Prostate gland (tissue), 2 donors: ENCODE measurements at regions not wholly inside any gene's neighbourhood (a gene's known extent, or its start where the extent isn't known, plus 50 kb on each side); places are given as distances from the start of the nearest gene placed in this dataset.

Experiments used
- POLR2A ChIP-seq: fragments of 450-650 bp; IDR thresholded peaks from one replicate; pipeline ENCODE4 v1.6.1; 2016; ENCODE audit warnings: antibody characterized with exemption, mild to moderate bottlenecking
- POLR2AphosphoS5 ChIP-seq: sonication (generic); formaldehyde crosslinking; IDR thresholded peaks from one replicate; pipeline ENCODE4 v1.6.1; 2017; ENCODE audit warnings: antibody characterized with exemption
- TF ChIP-seq, protein P1 (sequence below), 4 experiments: fragments of 200-600 bp in 2 of 4; fragments of 450-650 bp in 2 of 4; sonication (generic) in 2 of 4; IDR thresholded peaks; 1 replicate in 3 of 4; 2 replicates in 1 of 4; pipeline ENCODE4 v1.5.1; 2016 to 2019; ENCODE audit warnings: antibody characterized with exemption in 4 of 4, mild to moderate bottlenecking in 2 of 4, moderate library complexity in 2 of 4

GRCh38 chr12:113709456-113709855 is 237.8 kb upstream of the LHX5 start:
- TF ChIP-seq POLR2A (no peak), POLR2AphosphoS5 (no peak)
- TF ChIP-seq, protein P1, sequence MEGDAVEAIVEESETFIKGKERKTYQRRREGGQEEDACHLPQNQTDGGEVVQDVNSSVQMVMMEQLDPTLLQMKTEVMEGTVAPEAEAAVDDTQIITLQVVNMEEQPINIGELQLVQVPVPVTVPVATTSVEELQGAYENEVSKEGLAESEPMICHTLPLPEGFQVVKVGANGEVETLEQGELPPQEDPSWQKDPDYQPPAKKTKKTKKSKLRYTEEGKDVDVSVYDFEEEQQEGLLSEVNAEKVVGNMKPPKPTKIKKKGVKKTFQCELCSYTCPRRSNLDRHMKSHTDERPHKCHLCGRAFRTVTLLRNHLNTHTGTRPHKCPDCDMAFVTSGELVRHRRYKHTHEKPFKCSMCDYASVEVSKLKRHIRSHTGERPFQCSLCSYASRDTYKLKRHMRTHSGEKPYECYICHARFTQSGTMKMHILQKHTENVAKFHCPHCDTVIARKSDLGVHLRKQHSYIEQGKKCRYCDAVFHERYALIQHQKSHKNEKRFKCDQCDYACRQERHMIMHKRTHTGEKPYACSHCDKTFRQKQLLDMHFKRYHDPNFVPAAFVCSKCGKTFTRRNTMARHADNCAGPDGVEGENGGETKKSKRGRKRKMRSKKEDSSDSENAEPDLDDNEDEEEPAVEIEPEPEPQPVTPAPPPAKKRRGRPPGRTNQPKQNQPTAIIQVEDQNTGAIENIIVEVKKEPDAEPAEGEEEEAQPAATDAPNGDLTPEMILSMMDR (IDR thresholded peaks at IDR 0.05), result no peak
